Astrocyte of the spinal cord (primary cell): ENCODE measurements at regions not wholly inside any gene's neighbourhood (a gene's known extent, or its start where the extent isn't known, plus 50 kb on each side); places are given as distances from the start of the nearest gene placed in this dataset.

Experiments used
- DNase-seq: peaks from one replicate; pipeline ENCODE4 v3.0.0; 2011; ENCODE audit warnings: low read depth, low spot score
- H3K4me3 ChIP-seq: 2 replicates; pipeline ENCODE4 v1.5.1; 2011; ENCODE audit warnings: low read depth, mild to moderate bottlenecking, low read length, moderate library complexity
- in situ Hi-C: cut with HindIII; loops from 2 replicates; pipeline ENCODE4 v1.10.0; 2017; ENCODE audit warnings: low sequenced_read_pairs
- TF ChIP-seq, protein P1 (sequence below): IDR thresholded peaks from 2 replicates; pipeline ENCODE4 v1.5.1; 2012; ENCODE audit warnings: low read depth, mild to moderate bottlenecking, low read length, inconsistent platforms

DNA sequence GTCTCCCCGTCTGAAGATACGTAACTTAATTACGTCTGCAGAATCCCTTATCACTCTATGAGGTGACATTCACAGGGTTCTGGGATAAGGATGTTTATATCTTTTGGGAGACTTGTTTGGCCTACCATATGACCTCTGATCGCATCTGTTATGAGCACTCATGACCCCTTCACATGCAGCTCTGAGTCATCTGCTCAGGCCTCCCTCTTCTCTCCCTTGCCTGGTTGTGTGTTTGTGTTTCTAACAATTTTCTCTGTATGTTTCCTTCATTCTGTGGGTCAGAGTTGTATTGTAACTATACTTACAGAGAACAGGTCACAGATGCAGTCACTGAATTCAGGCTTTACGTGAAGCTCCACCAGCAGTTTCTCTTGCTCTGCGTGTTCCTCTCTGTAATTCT lies 330.6 kb downstream of the TENT4A start:
- in situ Hi-C loops = no loop called here
- TF ChIP-seq, protein P1, sequence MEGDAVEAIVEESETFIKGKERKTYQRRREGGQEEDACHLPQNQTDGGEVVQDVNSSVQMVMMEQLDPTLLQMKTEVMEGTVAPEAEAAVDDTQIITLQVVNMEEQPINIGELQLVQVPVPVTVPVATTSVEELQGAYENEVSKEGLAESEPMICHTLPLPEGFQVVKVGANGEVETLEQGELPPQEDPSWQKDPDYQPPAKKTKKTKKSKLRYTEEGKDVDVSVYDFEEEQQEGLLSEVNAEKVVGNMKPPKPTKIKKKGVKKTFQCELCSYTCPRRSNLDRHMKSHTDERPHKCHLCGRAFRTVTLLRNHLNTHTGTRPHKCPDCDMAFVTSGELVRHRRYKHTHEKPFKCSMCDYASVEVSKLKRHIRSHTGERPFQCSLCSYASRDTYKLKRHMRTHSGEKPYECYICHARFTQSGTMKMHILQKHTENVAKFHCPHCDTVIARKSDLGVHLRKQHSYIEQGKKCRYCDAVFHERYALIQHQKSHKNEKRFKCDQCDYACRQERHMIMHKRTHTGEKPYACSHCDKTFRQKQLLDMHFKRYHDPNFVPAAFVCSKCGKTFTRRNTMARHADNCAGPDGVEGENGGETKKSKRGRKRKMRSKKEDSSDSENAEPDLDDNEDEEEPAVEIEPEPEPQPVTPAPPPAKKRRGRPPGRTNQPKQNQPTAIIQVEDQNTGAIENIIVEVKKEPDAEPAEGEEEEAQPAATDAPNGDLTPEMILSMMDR = no peak

DNA sequence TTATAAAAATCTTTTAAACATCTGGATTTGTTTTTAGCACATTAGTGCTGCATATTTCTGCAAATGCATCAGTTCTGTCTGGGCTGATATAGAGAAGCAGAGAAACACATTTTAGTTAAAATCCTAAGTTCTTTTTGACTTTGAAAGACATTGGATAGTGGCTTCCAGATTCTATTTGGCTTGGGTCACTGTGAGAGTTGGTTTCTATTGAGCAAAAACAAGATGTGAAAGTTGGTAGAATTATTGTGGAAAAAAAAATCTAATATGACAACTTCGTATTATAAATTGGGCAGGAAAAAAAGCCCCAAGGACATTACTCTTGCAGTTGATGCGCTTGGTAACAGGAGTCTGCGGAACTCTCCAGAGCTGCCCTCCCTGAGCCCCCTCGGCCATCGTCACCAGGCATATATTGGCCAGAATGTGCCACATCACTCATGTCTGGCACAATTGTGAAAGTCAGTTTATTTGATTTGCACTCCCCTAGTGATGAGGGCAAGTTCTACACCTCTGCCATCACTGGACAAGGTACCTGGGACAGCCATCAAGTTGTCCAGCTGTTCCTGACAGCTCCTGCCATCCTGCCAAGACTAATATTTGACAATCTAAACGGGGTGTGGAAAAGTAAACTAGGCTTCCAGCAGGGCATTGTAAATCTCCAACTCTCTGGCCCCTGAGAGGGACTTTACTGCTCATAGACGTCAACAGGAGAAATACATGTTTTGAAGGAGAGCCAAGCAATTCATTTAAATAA lies 334.5 kb downstream of the TENT4A start:
- TF ChIP-seq, protein P1 = no peak
- DNase-seq = no peak
- H3K4me3 ChIP-seq = no peak overlapping the region
- in situ Hi-C loops = no loop called here

More for the DNA sequence above, 330.6 kb downstream of the TENT4A start:
- H3K4me3 ChIP-seq = no peak overlapping the region
- DNase-seq = no peak

DNA sequence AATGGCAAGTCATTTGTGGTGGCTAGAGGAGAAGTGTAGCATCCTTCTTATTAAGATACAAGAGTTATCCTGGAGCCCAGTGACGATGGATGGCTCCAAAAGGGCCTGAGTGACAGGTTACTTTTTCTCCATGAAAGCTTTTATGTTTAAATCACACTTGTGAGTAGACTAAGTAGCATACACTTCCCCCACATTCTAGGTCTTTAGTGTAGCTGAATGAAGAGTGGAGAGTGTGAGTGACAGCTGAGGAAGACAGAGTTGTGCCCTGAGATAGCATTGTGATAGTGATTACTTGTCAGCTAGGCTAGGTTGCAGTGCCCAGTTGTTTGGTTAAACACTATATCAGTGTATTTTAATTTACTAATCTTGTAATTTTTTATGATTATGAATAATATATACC lies 337.8 kb downstream of the TENT4A start:
- no peak for DNase-seq
- no peak overlapping the region for H3K4me3 ChIP-seq
- TF ChIP-seq, protein P1 = no peak
- in situ Hi-C loops = no loop called here

DNA sequence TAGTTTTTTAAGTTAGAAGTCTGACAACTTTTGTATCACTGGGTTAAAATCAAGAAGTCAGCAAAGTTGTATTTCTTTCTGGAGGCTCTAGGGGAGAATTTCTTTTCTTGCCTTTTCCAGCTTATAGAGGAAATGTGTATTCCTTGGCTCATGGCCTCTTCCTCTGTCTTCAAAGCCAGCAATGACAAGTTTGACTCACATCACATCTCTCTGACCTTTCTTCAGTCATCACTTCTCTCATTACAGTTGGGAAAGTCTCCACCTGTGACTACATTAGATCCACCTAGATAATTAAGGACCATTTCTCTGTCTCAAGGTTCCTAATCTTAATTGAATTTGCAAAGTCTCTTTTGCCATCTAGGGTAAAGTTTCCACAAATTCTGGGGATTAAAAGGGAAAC lies 339.9 kb downstream of the TENT4A start:
- H3K4me3 ChIP-seq = no peak overlapping the region
- TF ChIP-seq, protein P1 = no peak
- DNase-seq = no peak
- in situ Hi-C loops = no loop called here

DNA sequence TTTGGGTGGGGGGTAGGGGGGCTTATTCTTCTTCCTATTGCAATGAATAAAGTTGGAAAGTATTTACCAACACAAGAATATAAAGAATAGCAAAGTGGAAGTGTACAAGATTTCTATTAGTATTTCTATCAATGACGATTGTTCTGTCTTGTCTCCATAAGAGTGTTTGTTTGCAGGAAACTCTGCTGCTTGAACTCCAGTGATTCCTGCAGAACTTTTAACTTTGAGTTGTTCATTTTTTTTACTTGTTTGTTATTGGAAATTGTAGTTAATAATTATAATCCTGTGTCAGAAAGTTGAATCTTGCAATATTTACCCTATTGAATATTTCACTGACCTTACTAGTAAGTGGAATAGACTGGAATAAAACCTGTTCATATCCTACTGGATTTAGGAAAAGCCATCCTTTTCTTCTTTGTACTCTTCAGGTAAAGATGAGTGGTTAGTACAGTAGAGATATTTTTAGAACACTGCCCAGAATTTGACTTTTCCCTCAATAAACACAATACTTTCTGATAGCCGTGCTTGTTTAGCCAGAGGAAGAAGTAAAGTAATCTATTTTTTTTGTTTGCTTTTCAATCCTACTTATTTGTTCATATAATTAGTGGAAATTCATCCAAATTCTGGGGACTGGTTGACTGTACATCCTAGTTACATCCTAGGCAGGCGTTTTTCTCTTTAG lies 340.4 kb downstream of the TENT4A start:
- no peak for DNase-seq
- H3K4me3 ChIP-seq = no peak overlapping the region
- in situ Hi-C loops = no loop called here
- TF ChIP-seq, protein P1 = no peak

DNA sequence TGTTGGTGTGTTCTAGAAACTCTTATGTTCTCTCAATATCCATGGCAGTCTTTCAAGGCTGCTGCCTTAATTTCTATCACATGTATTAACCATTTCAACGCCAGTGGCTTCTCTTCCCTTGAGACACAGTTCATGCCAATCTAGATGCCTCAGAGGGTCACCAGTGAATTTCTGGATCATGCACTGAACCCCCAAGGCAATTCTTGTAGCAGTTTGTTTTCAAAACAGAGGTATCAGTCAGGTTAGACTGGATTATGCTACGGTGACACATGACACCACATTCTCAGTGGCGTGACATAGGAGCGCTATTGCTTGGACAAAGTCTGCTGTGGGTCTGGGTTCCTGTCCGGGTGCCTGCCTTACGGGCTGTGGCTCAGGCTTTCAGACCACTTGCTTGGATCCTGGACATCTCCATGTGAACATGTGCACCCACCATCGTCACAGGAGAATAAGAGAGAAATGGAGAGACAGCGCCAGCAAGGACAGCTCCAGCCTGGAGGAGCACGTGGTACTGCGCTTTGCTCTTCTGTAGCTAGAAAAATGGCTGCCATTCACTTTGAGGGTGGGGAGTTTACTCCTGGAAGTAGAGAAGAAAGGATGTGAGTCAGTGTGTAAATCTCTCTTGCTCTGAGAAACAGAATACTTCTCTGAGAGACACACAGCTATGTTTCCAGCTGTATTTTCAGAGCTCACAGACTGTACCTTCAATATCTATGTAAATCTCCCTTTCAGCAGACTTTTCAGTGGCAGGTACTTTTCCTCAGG lies 329.3 kb upstream of the ADCY2 start:
- TF ChIP-seq, protein P1 = no peak
- H3K4me3 ChIP-seq = no peak overlapping the region
- no peak for DNase-seq
- in situ Hi-C loops = no loop called here
